HCT116 (cell line): ENCODE measurements at regions not wholly inside any gene's neighbourhood (a gene's known extent, or its start where the extent isn't known, plus 50 kb on each side); places are given as distances from the start of the nearest gene placed in this dataset.

Experiments
- ATAC-seq: fragments of 200-7000 bp; cut with Tn5 transposase; 2 replicates; pipeline ENCODE4 v1.9.1; 2020; ENCODE audit warnings: mild to moderate bottlenecking, moderate library complexity
- BruUV-seq: library from RNA; stranded (reverse); fragments of 400-500 nt; replicated peaks from 2 replicates; lab custom pipeline; 2021; lab: Mats Ljungman, UMichigan
- CTCF ChIA-PET: fragments of 300-600 bp; sonication (Branson Sonifier 250); formaldehyde crosslinking; loops from one replicate; lab custom pipeline; 2021; ENCODE audit warnings: antibody characterized with exemption; lab: Charles Lee
- POLR2A ChIA-PET: fragments of 300-600, 350-600 bp; sonication (Branson Sonifier 250); formaldehyde crosslinking; loops from one replicate; lab custom pipeline; 2021; ENCODE audit warnings: antibody characterized with exemption; lab: Charles Lee
- RAD21 ChIA-PET, 2 experiments: fragments of 300-600 bp; sonication (Branson Sonifier 250); formaldehyde crosslinking; loops; one replicate each; lab custom pipeline; 2023; ENCODE audit warnings: low total read pairs in 2 of 2; ENCODE audit not compliant: uncharacterized antibody in 2 of 2, unreplicated experiment in 2 of 2, low non-redundant PET in 1 of 2; lab: Charles Lee
- DNase-seq: peaks from one replicate; pipeline ENCODE4 v3.0.0-alpha.2; 2010; ENCODE audit warnings: low read depth, low spot score
- H2AFZ ChIP-seq: fragments of 200-600 bp; shearing (Covaris generic), sonication (generic); 2 replicates; pipeline ENCODE4 v1.6.1; 2017; ENCODE audit warnings: low read depth, mixed run types, mixed read lengths, antibody characterized with exemption, low read length; ENCODE audit not compliant: poor library complexity, severe bottlenecking
- H3K27ac ChIP-seq: 2 replicates; pipeline ENCODE4 v1.5.1; 2012; ENCODE audit warnings: low read depth, low read length
- H3K27me3 ChIP-seq: fragments of 200-600 bp; sonication (generic); 2 replicates; pipeline ENCODE4 v1.6.1; 2016; ENCODE audit warnings: mixed run types, low read length, mixed read lengths; ENCODE audit not compliant: insufficient read depth
- H3K36me3 ChIP-seq, 2 experiments: fragments of 200-500 bp in 1 of 2; fragments of 200-600 bp in 1 of 2; sonication (Bioruptor generic) in 1 of 2; sonication (generic) in 1 of 2; 2 replicates each; pipeline versions ENCODE4 v1.5.1 to v1.6.1; 2014 to 2016; ENCODE audit warnings: low read length in 2 of 2, inconsistent platforms in 1 of 2, mixed read lengths in 1 of 2, mixed run types in 1 of 2; ENCODE audit not compliant: insufficient read depth in 2 of 2, control insufficient read depth in 1 of 2
- H3K4me1 ChIP-seq, 2 experiments: fragments of 200-600 bp in 1 of 2; sonication (generic) in 1 of 2; 2 replicates each; pipeline versions ENCODE4 v1.5.1 to v1.6.1; 2012 to 2017; ENCODE audit warnings: low read length in 2 of 2, inconsistent platforms in 1 of 2, mild to moderate bottlenecking in 1 of 2, mixed read lengths in 1 of 2, mixed run types in 1 of 2, moderate library complexity in 1 of 2; ENCODE audit not compliant: insufficient read depth in 2 of 2, control insufficient read depth in 1 of 2
- H3K4me2 ChIP-seq: fragments of 200-600 bp; sonication (generic); 2 replicates; pipeline ENCODE4 v1.6.1; 2017; ENCODE audit warnings: mixed run types, low read length, mixed read lengths
- H3K4me3 ChIP-seq, 2 experiments: fragments of 200-600 bp in 1 of 2; sonication (generic) in 1 of 2; replicated peaks in 1 of 2; 2 replicates each; pipeline ENCODE4 v1.5.1; 2011 to 2016; ENCODE audit warnings: low read length in 2 of 2, control low read depth in 1 of 2, low read depth in 1 of 2, mild to moderate bottlenecking in 1 of 2, mixed read lengths in 1 of 2, mixed run types in 1 of 2
- H3K79me2 ChIP-seq: fragments of 200-600 bp; sonication (generic); 2 replicates; pipeline ENCODE4 v1.6.1; 2017; ENCODE audit warnings: mild to moderate bottlenecking, mixed run types, low read length, moderate library complexity, mixed read lengths; ENCODE audit not compliant: insufficient read depth
- H3K9ac ChIP-seq: fragments of 200-600 bp; sonication (generic); 2 replicates; pipeline ENCODE4 v1.6.1; 2016; ENCODE audit warnings: low read length, mixed read lengths
- H3K9me2 ChIP-seq: fragments of 200-600 bp; sonication (generic), shearing (Covaris generic); 2 replicates; pipeline ENCODE4 v1.6.1; 2017; ENCODE audit warnings: mixed run types, mild to moderate bottlenecking, moderate library complexity; ENCODE audit not compliant: insufficient read depth
- H3K9me3 ChIP-seq, 2 experiments: fragments of 200-500 bp in 1 of 2; fragments of 200-600 bp in 1 of 2; sonication (Bioruptor generic) in 1 of 2; sonication (generic) in 1 of 2; 2 replicates each; pipeline ENCODE4 v1.6.1; 2014 to 2017; ENCODE audit warnings: low read length in 2 of 2, mixed read lengths in 2 of 2, inconsistent platforms in 1 of 2, low read depth in 1 of 2, mild to moderate bottlenecking in 1 of 2, mixed run types in 1 of 2, moderate library complexity in 1 of 2; ENCODE audit not compliant: control insufficient read depth in 1 of 2, insufficient read depth in 1 of 2
- H4K20me1 ChIP-seq: fragments of 200-600 bp; sonication (generic), shearing (Covaris generic); 2 replicates; pipeline ENCODE4 v1.6.1; 2017; ENCODE audit warnings: mixed run types, mild to moderate bottlenecking, moderate library complexity; ENCODE audit not compliant: insufficient read depth
- CEBPB ChIP-seq: IDR thresholded peaks from 2 replicates; pipeline ENCODE4 v1.6.1; 2012; ENCODE audit warnings: low read depth
- EZH2 ChIP-seq: fragments of 200-600 bp; sonication (generic); IDR thresholded peaks from 2 replicates; pipeline ENCODE4 v1.6.1; 2017; ENCODE audit warnings: antibody characterized with exemption, mixed run types
- EZH2phosphoT487 ChIP-seq: fragments of 200-600 bp; IDR thresholded peaks from 2 replicates; pipeline ENCODE4 v1.6.1; 2018; ENCODE audit warnings: antibody characterized with exemption, borderline replicate concordance
- POLR2A ChIP-seq: IDR thresholded peaks from 2 replicates; pipeline ENCODE4 v1.7.0; 2011; ENCODE audit warnings: borderline replicate concordance; ENCODE audit not compliant: insufficient read depth, insufficient read length; ENCODE audit errors: extremely low read depth
- POLR2AphosphoS5 ChIP-seq: IDR thresholded peaks from 2 replicates; pipeline ENCODE4 v1.6.1; 2011; ENCODE audit warnings: mild to moderate bottlenecking, low read depth, low read length, moderate library complexity
- SIN3A ChIP-seq: IDR thresholded peaks from 2 replicates; pipeline ENCODE4 v1.6.1; 2012; ENCODE audit warnings: low read depth
- SP1 ChIP-seq: IDR thresholded peaks from 2 replicates; pipeline ENCODE4 v1.6.1; 2012; ENCODE audit warnings: low read depth
- SRF ChIP-seq: IDR thresholded peaks from 2 replicates; pipeline ENCODE4 v1.6.1; 2012; ENCODE audit warnings: low read depth
- TCF7L2 ChIP-seq: IDR thresholded peaks from 2 replicates; pipeline ENCODE4 v1.7.0; 2011; ENCODE audit warnings: borderline replicate concordance, inconsistent platforms; ENCODE audit not compliant: insufficient read depth, insufficient read length; ENCODE audit errors: extremely low read depth
- YY1 ChIP-seq: IDR thresholded peaks from 2 replicates; pipeline ENCODE4 v1.6.1; 2011; ENCODE audit warnings: low read length, low read depth, moderate library complexity, mild to moderate bottlenecking; ENCODE audit not compliant: insufficient replicate concordance; ENCODE audit errors: extremely low read depth
- ZNF274 ChIP-seq: fragments of 200-500 bp; sonication (Bioruptor generic); IDR thresholded peaks from 2 replicates; pipeline ENCODE4 v1.6.1; 2014; ENCODE audit warnings: mild to moderate bottlenecking, low read depth, low read length, inconsistent platforms
- intact Hi-C: fragments of 100-400 bp; cut with micrococcal nuclease; formaldehyde crosslinking; loops from 2 replicates; pipeline ENCODE4 v1.10.0; 2022
- TF ChIP-seq, protein P1 (sequence below): IDR thresholded peaks from 2 replicates; pipeline ENCODE4 v1.6.1; 2011; ENCODE audit warnings: mild to moderate bottlenecking, low read length, moderate library complexity; ENCODE audit not compliant: insufficient replicate concordance; ENCODE audit errors: extremely low read depth
- TF ChIP-seq, protein P2 (sequence below): IDR thresholded peaks from 2 replicates; pipeline ENCODE4 v1.6.1; 2012
- TF ChIP-seq, protein P3 (sequence below): IDR thresholded peaks from 2 replicates; pipeline ENCODE4 v1.6.1; 2012
- TF ChIP-seq, protein P4 (sequence below): IDR thresholded peaks from 2 replicates; pipeline ENCODE4 v1.6.1; 2012; ENCODE audit warnings: low read depth

DNA sequence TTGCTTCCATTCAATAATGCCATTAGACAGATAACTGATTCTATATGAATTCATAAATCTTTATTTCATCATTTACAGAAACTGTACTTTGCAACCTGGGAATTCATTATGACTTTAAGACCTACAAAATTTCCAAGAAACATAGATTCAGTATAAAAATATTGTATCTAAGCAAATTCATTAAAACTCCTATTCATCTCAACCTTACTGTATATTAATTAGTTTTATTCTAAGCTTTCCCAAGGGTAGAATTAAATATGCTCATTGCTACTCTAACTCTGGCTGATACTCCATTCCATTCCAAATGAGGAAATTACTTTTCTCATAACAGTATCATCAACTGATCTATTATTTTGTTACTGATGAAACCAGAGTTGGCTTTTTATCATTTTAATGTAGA lies 473.0 kb upstream of the LRRTM4 start:
- ATAC-seq (no peak), DNase-seq (no peak)
- H3K4me1 ChIP-seq: no peaks in the 10 kb centered on the region
- no peaks in the 10 kb centered on the region for H4K20me1 ChIP-seq
- no TSS peak for BruUV-seq
- H3K27ac ChIP-seq: no peak overlapping the region
- no peaks in the 10 kb centered on the region for H3K79me2 ChIP-seq
- H2AFZ ChIP-seq: no peak overlapping the region
- peaks cover 0 to 18% of the 10 kb centered on the region in 2 experiments; a peak in 3 of 4 replicates for H3K9me3 ChIP-seq
- H3K27me3 ChIP-seq: no peaks in the 10 kb centered on the region
- H3K9ac ChIP-seq: no peak overlapping the region
- ChIA-PET POLR2A (no interaction called here), CTCF (no interaction called here), RAD21 (no interaction called here)
- intact Hi-C loops: no loop called here
- H3K4me2 ChIP-seq: no peak overlapping the region
- no peaks in the 10 kb centered on the region for H3K36me3 ChIP-seq
- TF ChIP-seq, protein P1, sequence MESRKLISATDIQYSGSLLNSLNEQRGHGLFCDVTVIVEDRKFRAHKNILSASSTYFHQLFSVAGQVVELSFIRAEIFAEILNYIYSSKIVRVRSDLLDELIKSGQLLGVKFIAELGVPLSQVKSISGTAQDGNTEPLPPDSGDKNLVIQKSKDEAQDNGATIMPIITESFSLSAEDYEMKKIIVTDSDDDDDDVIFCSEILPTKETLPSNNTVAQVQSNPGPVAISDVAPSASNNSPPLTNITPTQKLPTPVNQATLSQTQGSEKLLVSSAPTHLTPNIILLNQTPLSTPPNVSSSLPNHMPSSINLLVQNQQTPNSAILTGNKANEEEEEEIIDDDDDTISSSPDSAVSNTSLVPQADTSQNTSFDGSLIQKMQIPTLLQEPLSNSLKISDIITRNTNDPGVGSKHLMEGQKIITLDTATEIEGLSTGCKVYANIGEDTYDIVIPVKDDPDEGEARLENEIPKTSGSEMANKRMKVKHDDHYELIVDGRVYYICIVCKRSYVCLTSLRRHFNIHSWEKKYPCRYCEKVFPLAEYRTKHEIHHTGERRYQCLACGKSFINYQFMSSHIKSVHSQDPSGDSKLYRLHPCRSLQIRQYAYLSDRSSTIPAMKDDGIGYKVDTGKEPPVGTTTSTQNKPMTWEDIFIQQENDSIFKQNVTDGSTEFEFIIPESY: no peak
- no peak for TF ChIP-seq YY1
- TF ChIP-seq SP1: no peak
- TF ChIP-seq POLR2AphosphoS5: no peak
- no peak for TF ChIP-seq EZH2
- TF ChIP-seq, protein P2, sequence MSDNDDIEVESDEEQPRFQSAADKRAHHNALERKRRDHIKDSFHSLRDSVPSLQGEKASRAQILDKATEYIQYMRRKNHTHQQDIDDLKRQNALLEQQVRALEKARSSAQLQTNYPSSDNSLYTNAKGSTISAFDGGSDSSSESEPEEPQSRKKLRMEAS: no peak
- no peak for TF ChIP-seq CEBPB
- TF ChIP-seq POLR2A: no peak
- H3K9me2 ChIP-seq: no peaks in the 10 kb centered on the region
- H3K4me3 ChIP-seq: no peak overlapping the region

DNA sequence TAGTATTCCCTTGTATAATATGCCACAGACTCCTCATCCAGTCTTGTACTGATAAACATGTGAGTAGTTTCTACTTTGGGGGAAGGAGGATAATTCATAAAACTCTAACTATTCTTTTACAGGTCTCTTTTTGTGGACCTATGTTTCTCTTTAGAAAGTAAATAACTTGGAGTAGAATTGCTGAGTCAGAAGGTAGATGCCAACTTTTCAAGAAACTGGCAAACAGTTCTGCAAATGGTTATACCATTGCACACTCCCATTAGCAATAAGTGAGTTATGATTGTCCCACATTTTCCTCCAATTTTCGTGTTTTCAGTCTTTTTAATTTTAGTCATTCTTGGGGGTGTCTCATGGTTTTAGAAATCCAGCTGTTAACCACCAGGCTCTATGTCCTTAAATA lies 477.2 kb upstream of the LRRTM4 start:
- H2AFZ ChIP-seq: no peak overlapping the region
- H4K20me1 ChIP-seq: no peaks in the 10 kb centered on the region
- CTCF ChIA-PET: no interaction called here
- H3K27ac ChIP-seq: no peak overlapping the region
- H3K4me3 ChIP-seq: no peak overlapping the region
- intact Hi-C loops: no loop called here
- POLR2A ChIA-PET: no interaction called here
- H3K4me1 ChIP-seq: no peaks in the 10 kb centered on the region
- no peaks in the 10 kb centered on the region for H3K79me2 ChIP-seq
- BruUV-seq: no TSS peak
- DNase-seq: no peak
- no peaks in the 10 kb centered on the region for H3K27me3 ChIP-seq
- no peak overlapping the region for H3K4me2 ChIP-seq
- ATAC-seq: no peak
- H3K9me3 ChIP-seq: peaks cover 7 to 15% of the 10 kb centered on the region in 2 experiments; a peak in 3 of 4 replicates
- RAD21 ChIA-PET: no interaction called here
- H3K9me2 ChIP-seq: no peaks in the 10 kb centered on the region
- H3K9ac ChIP-seq: no peak overlapping the region
- H3K36me3 ChIP-seq: no peaks in the 10 kb centered on the region
- no peak for TF ChIP-seq EZH2phosphoT487
- no peak for TF ChIP-seq ZNF274
- TF ChIP-seq, protein P3, sequence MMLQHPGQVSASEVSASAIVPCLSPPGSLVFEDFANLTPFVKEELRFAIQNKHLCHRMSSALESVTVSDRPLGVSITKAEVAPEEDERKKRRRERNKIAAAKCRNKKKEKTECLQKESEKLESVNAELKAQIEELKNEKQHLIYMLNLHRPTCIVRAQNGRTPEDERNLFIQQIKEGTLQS: no peak
- TF ChIP-seq EZH2: no peak
- TF ChIP-seq, protein P2: no peak
- TF ChIP-seq SP1: no peak
- TF ChIP-seq, protein P4, sequence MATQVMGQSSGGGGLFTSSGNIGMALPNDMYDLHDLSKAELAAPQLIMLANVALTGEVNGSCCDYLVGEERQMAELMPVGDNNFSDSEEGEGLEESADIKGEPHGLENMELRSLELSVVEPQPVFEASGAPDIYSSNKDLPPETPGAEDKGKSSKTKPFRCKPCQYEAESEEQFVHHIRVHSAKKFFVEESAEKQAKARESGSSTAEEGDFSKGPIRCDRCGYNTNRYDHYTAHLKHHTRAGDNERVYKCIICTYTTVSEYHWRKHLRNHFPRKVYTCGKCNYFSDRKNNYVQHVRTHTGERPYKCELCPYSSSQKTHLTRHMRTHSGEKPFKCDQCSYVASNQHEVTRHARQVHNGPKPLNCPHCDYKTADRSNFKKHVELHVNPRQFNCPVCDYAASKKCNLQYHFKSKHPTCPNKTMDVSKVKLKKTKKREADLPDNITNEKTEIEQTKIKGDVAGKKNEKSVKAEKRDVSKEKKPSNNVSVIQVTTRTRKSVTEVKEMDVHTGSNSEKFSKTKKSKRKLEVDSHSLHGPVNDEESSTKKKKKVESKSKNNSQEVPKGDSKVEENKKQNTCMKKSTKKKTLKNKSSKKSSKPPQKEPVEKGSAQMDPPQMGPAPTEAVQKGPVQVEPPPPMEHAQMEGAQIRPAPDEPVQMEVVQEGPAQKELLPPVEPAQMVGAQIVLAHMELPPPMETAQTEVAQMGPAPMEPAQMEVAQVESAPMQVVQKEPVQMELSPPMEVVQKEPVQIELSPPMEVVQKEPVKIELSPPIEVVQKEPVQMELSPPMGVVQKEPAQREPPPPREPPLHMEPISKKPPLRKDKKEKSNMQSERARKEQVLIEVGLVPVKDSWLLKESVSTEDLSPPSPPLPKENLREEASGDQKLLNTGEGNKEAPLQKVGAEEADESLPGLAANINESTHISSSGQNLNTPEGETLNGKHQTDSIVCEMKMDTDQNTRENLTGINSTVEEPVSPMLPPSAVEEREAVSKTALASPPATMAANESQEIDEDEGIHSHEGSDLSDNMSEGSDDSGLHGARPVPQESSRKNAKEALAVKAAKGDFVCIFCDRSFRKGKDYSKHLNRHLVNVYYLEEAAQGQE: no peak
- no peak for TF ChIP-seq SIN3A
- TF ChIP-seq SRF: no peak
- TF ChIP-seq CEBPB: no peak
- no peak for TF ChIP-seq TCF7L2
